HepG2 (cell line): ENCODE measurements at regions not wholly inside any gene's neighbourhood (a gene's known extent, or its start where the extent isn't known, plus 50 kb on each side); places are given as distances from the start of the nearest gene placed in this dataset.

Experiments
- CTCF ChIP-seq: sonication (generic); formaldehyde crosslinking; IDR thresholded peaks from 2 replicates; pipeline ENCODE4 v1.5.0; 2020; ENCODE audit warnings: mild to moderate bottlenecking, missing genetic modification reagents, moderate library complexity
- POLR2AphosphoS5 ChIP-seq: IDR thresholded peaks from 2 replicates; pipeline ENCODE4 v1.6.1; 2012; ENCODE audit warnings: low read depth, low read length
- REST ChIP-seq, 2 experiments: IDR thresholded peaks; 2 replicates each; pipeline ENCODE4 v1.6.1; 2011 to 2012; ENCODE audit warnings: low read length in 2 of 2, borderline replicate concordance in 1 of 2, low read depth in 1 of 2, mild to moderate bottlenecking in 1 of 2, moderate library complexity in 1 of 2
- TGIF2 ChIP-seq: IDR thresholded peaks from 2 replicates; pipeline ENCODE4 v1.6.1; 2016; ENCODE audit warnings: control low read depth, missing compliant biosample characterization
- ZBTB43 ChIP-seq: sonication (generic); formaldehyde crosslinking; conservative IDR thresholded peaks from 2 replicates; pipeline ENCODE4 v1.4.0; 2020; ENCODE audit warnings: missing genetic modification reagents

- TF ChIP-seq CTCF (CRISPR knock-in tag) (no peak), REST (IDR thresholded peaks at IDR 0.05; ENCODE audit: borderline replicate concordance in 1 of 2, low read depth in 1 of 2, low read length in 2 of 2) (no peak), POLR2AphosphoS5 (no peak), TGIF2 (CRISPR knock-in tag) (no peak), ZBTB43 (no peak)
These were observed 592.0 kb downstream of the ZNF385D start for GRCh38 chr3:21158861-21159542.
